Mesothelial cell of epicardium (in vitro differentiated cells): ENCODE measurements at regions not wholly inside any gene's neighbourhood (a gene's known extent, or its start where the extent isn't known, plus 50 kb on each side); places are given as distances from the start of the nearest gene placed in this dataset.

Experiments
- DNase-seq, 2 experiments: peaks; one replicate each; pipeline ENCODE4 v3.0.0; 2021; ENCODE audit warnings: low spot score in 2 of 2; ENCODE audit not compliant: unreplicated experiment in 2 of 2
- H3K27ac Mint-ChIP-seq: 2 replicates; pipeline ENCODE4 v1.8.0; 2021; ENCODE audit warnings: mixed read lengths
- H3K27me3 Mint-ChIP-seq: 2 replicates; pipeline ENCODE4 v1.8.0; 2021; ENCODE audit warnings: low read depth, mixed read lengths
- H3K36me3 Mint-ChIP-seq: 2 replicates; pipeline ENCODE4 v1.8.0; 2021; ENCODE audit warnings: mixed read lengths
- H3K4me1 Mint-ChIP-seq: 2 replicates; pipeline ENCODE4 v1.8.0; 2021; ENCODE audit warnings: mixed read lengths
- H3K4me3 Mint-ChIP-seq: 2 replicates; pipeline ENCODE4 v1.8.0; 2021; ENCODE audit warnings: mild to moderate bottlenecking, moderate library complexity, mixed read lengths
- H3K9me3 Mint-ChIP-seq: 2 replicates; pipeline ENCODE4 v1.8.0; 2021; ENCODE audit warnings: mixed read lengths
- CTCF ChIP-seq: fragments of 200-600 bp; sonication (generic); IDR thresholded peaks from one replicate; pipeline ENCODE4 v1.5.0; 2021; ENCODE audit warnings: antibody characterized with exemption; ENCODE audit not compliant: unreplicated experiment

- no peaks in the 10 kb centered on the region for H3K4me1 Mint-ChIP-seq
- H3K27ac Mint-ChIP-seq, result no peak overlapping the region
- TF ChIP-seq CTCF, result no peak
- no peak for DNase-seq
- H3K36me3 Mint-ChIP-seq, result no peaks in the 10 kb centered on the region
- H3K9me3 Mint-ChIP-seq, result peaks cover 61% of the 10 kb centered on the region
- no peaks in the 10 kb centered on the region for H3K27me3 Mint-ChIP-seq
- no peak overlapping the region for H3K4me3 Mint-ChIP-seq
Observed at GRCh38 chr7:4449263-4449662, 232.8 kb upstream of the FOXK1 start.

DNA sequence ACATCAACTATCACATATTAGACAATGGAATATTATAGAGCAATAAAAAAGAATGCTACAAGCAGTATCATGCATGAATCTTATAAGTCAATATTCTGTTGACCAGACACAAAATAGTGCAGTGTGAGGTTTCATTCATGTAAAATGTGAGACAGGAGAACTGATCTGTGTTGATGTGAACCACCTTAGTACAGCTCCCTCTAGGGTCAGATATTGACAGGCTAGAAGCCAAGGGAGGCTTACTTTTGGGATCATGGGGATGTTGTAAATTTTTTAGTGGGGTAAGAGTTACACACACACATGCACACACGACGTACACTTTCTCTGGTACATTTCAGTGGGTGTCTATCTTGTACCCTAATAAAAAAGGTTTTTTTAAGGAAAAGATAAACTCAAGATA lies 231.6 kb upstream of the FOXK1 start:
- Mint-ChIP-seq H3K27me3 (no peaks in the 10 kb centered on the region), H3K27ac (no peak overlapping the region), H3K36me3 (no peaks in the 10 kb centered on the region), H3K4me3 (no peak overlapping the region), H3K4me1 (no peaks in the 10 kb centered on the region), H3K9me3 (peaks cover 55% of the 10 kb centered on the region)
- no peak for TF ChIP-seq CTCF
- no peak for DNase-seq

- H3K4me1 Mint-ChIP-seq, result no peaks in the 10 kb centered on the region
- H3K9me3 Mint-ChIP-seq, result peaks cover 33% of the 10 kb centered on the region
- no peak overlapping the region for H3K4me3 Mint-ChIP-seq
- no peak overlapping the region for H3K27ac Mint-ChIP-seq
- TF ChIP-seq CTCF, result no peak
- DNase-seq, result no peak
- H3K27me3 Mint-ChIP-seq, result no peaks in the 10 kb centered on the region
- no peaks in the 10 kb centered on the region for H3K36me3 Mint-ChIP-seq
Observed at GRCh38 chr7:4460597-4460996, 221.5 kb upstream of the FOXK1 start.

- Mint-ChIP-seq H3K4me1 (no peaks in the 10 kb centered on the region), H3K27ac (no peak overlapping the region), H3K9me3 (peaks cover 32% of the 10 kb centered on the region), H3K36me3 (no peaks in the 10 kb centered on the region), H3K4me3 (no peak overlapping the region), H3K27me3 (no peaks in the 10 kb centered on the region)
- DNase-seq, result no peak
- TF ChIP-seq CTCF, result no peak
Observed at GRCh38 chr7:4461531-4461930, 220.6 kb upstream of the FOXK1 start.

GRCh38 chr7:4468320-4469102 lies 213.6 kb upstream of the FOXK1 start:
- Mint-ChIP-seq H3K36me3 (no peaks in the 10 kb centered on the region), H3K4me3 (no peak overlapping the region), H3K9me3 (peaks cover 47% of the 10 kb centered on the region), H3K27ac (no peak overlapping the region), H3K4me1 (no peaks in the 10 kb centered on the region), H3K27me3 (no peaks in the 10 kb centered on the region)
- no peak for DNase-seq
- no peak for TF ChIP-seq CTCF
